Testis (tissue), 2 donors: ENCODE measurements at regions not wholly inside any gene's neighbourhood (a gene's known extent, or its start where the extent isn't known, plus 50 kb on each side); places are given as distances from the start of the nearest gene placed in this dataset.

Source experiments
- CTCF ChIP-seq, 3 experiments: fragments of 450-650 bp in 2 of 3; fragments of 200-600 bp in 1 of 3; sonication (generic) in 1 of 3; IDR thresholded peaks; one replicate each; pipeline ENCODE4 v1.5.1; 2016 to 2019; ENCODE audit warnings: antibody characterized with exemption in 3 of 3, mild to moderate bottlenecking in 2 of 3, moderate library complexity in 1 of 3
- POLR2A ChIP-seq: fragments of 450-650 bp; IDR thresholded peaks from one replicate; pipeline ENCODE4 v1.6.1; 2017; ENCODE audit warnings: antibody characterized with exemption, mild to moderate bottlenecking, moderate library complexity

- TF ChIP-seq CTCF (IDR thresholded peaks at IDR 0.05) (no peak), POLR2A (no peak)
Measured at GRCh38 chr9:78146241-78146640, 89.6 kb upstream of the CEP78 start.
